Muscle of leg (tissue), 3 donors: ENCODE measurements at regions not wholly inside any gene's neighbourhood (a gene's known extent, or its start where the extent isn't known, plus 50 kb on each side); places are given as distances from the start of the nearest gene placed in this dataset.

Experiments used
- DNase-seq: peaks from one replicate; pipeline ENCODE4 v3.0.0; 2013
- H3K27ac ChIP-seq: one replicate; pipeline ENCODE4 v1.5.1; 2013; ENCODE audit warnings: mild to moderate bottlenecking, low read length, control low read depth
- H3K27me3 ChIP-seq: one replicate; pipeline ENCODE4 v1.6.1; 2013; ENCODE audit warnings: low read length; ENCODE audit not compliant: control insufficient read depth, insufficient read depth
- H3K36me3 ChIP-seq: one replicate; pipeline ENCODE4 v1.6.1; 2013; ENCODE audit warnings: low read length; ENCODE audit not compliant: control insufficient read depth, insufficient read depth
- H3K4me1 ChIP-seq: one replicate; pipeline ENCODE4 v1.6.1; 2013; ENCODE audit warnings: low read length; ENCODE audit not compliant: control insufficient read depth, insufficient read depth
- H3K4me3 ChIP-seq: one replicate; pipeline ENCODE4 v1.5.1; 2013; ENCODE audit warnings: low read length, control low read depth
- H3K9me3 ChIP-seq: replicated peaks from 2 replicates; pipeline ENCODE4 v1.6.1; 2013; ENCODE audit warnings: low read depth, low read length; ENCODE audit not compliant: control insufficient read depth
- WGBS: methylation state at CpG from one replicate; pipeline ENCODE4 v1.1.5; 2013; ENCODE audit warnings: missing lambda C conversion rate; ENCODE audit not compliant: insufficient coverage; 5-methylcytosine and 5-hydroxymethylcytosine counted together

DNA sequence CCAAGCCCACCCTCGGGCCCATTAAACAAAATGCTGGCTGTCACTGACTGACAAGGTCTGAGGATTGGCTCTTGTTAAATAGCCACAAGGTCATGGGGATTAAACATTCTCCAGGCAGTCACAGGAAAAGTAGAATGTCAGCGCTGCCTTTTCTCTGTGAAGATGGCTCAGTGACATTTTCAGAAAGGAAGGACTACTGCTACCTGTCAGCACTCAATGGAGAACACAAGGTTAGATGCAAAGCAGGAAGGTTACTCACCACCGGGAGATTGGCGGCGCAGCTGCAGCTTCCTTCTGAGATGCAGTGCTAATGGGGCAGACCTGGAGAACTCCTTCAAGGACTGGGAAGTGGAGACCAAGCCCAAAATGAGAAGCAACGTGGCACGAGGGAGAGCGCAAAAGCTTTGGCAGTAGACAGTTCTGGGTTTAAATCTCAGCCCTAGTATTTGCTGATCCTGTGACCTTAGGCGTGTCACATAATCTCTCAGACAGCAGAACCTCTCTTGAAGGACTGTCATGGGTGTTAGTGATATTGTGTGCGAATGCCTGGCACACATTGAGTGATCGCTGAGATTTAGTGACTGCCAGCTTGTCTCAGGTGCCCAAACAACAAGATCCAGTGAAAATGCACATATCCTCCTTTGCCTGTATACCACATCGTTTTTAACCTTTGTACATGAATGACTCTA is 213.1 kb upstream of the BOD1L1 start:
- H3K27me3 ChIP-seq, result no peaks in the 10 kb centered on the region
- no peaks in the 10 kb centered on the region for H3K36me3 ChIP-seq
- no peak overlapping the region for H3K27ac ChIP-seq
- no peak overlapping the region for H3K4me3 ChIP-seq
- H3K9me3 ChIP-seq, result no peaks in the 10 kb centered on the region
- 41% methylated on average over 10 of the region's 12 CpGs for WGBS
- no peaks in the 10 kb centered on the region for H3K4me1 ChIP-seq
- no peak for DNase-seq

DNA sequence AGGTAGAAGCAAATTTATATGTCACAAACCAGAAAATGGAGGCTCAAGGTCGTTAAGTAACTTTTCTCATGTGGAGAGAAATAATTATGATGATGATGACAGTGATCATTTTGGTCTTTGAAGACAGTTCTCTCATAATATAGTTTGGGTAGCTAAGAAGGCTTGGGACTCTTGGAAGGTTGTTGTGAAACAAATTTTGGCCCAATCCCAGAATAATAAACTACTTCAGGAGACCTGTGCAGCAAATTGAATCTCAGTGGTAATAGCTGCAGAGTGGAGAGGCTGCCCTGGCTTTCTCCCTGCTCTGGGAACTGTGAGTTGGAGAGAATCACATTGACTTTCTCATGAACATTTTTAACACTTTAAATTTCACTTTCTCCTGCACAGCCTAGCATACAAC is 217.2 kb upstream of the BOD1L1 start:
- DNase-seq, result peak; percentile 17
- no peak overlapping the region for H3K27ac ChIP-seq
- no peaks in the 10 kb centered on the region for H3K27me3 ChIP-seq
- peaks cover 5% of the 10 kb centered on the region for H3K9me3 ChIP-seq
- H3K4me3 ChIP-seq, result no peak overlapping the region
- H3K4me1 ChIP-seq, result no peaks in the 10 kb centered on the region
- WGBS, result no CpG with 5 or more reads among the region's 1 CpG
- no peaks in the 10 kb centered on the region for H3K36me3 ChIP-seq

DNA sequence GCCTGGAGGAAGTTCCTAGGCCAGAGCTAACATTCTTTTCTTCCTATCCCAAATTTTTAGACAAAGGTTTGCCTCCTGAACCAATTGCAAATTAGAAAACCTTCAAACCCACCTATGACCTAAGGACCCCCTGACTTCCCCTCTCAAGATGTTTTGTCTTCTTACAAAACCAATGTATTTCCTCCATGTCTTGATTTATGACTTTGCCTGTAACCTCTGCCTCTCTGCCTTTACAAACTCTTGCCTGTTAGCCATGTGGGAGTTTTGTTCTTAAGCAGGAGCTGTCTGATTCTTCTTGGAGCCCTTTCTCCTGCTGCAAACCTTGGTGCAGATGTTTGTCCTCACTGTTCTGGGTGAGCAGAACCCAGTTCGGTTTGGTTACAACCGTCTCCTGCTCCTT is 222.3 kb upstream of the BOD1L1 start:
- DNase-seq, result peak; percentile 14
- H3K4me1 ChIP-seq, result no peaks in the 10 kb centered on the region
- H3K9me3 ChIP-seq, result peaks cover 5% of the 10 kb centered on the region
- H3K36me3 ChIP-seq, result no peaks in the 10 kb centered on the region
- no peak overlapping the region for H3K27ac ChIP-seq
- WGBS, result no CpG with 5 or more reads among the region's 2 CpGs
- H3K4me3 ChIP-seq, result no peak overlapping the region
- no peaks in the 10 kb centered on the region for H3K27me3 ChIP-seq

DNA sequence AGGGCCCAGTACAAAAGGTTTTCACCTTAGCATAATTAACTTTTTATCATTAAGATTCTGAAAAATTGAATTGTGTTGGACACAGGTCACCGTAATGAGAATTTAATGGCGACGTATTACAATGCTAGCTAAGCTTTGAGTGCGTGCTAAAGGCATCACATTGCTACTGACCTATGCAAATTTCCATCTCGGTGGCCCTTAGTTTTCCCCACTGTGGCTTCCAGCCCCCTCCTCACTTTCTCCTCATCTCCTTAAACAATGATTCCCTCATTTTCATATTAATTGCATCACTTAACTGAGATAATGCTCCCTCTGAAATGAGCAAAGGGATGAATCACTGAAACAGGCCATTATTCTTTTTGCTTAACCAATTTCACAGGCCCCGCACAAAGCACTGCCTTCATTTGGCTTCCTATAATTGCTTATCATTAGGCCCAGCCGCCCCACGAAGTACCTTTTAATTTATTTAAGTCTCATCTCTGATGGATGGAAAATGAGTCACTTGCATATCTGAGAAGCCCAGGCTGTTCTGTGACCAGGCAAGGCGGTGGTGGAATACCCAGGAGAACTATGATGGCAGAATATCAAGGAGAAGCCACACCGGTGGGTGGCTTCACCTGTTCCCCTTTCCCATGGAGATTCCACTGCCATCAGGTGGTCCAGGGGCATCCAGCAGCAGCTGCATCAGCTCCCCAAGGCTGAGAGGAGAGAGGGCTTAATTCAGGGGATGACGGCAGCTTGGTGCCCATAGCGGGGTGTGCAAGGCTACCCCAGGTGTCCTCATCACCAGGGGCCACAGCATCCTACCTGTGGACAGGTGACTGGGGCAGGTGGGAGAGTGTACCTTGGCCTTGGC is 223.8 kb upstream of the BOD1L1 start:
- WGBS, result 68% methylated on average over 7 of the region's 12 CpGs

DNA sequence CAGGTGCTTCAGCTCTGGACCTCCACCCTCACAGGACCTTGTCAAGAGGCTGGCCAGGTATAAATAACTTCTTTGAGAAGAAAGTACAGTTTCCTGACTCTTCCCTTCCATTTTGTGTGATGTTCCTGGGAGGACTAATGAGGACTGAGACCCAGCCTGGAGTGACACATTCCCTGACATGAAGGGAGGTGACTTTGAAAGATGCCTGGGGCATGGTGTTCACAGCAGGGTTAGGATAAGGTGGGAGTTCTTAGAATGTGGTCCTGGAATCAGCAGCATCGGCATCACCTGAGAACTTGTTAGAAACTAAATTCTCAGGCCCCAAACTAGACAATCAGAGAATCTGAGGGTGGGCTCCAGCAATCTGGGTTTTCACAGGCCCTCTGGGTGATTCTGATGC is 224.9 kb upstream of the BOD1L1 start:
- no peaks in the 10 kb centered on the region for H3K27me3 ChIP-seq
- no peak overlapping the region for H3K27ac ChIP-seq
- no peaks in the 10 kb centered on the region for H3K4me1 ChIP-seq
- no peak overlapping the region for H3K4me3 ChIP-seq
- WGBS, result no CpG with 5 or more reads among the region's 1 CpG
- no peak for DNase-seq
- H3K9me3 ChIP-seq, result peaks cover 5% of the 10 kb centered on the region
- H3K36me3 ChIP-seq, result no peaks in the 10 kb centered on the region

More for the DNA sequence above, 223.8 kb upstream of the BOD1L1 start:
- no peaks in the 10 kb centered on the region for H3K4me1 ChIP-seq
- peaks cover 5% of the 10 kb centered on the region for H3K9me3 ChIP-seq
- H3K27ac ChIP-seq, result no peak overlapping the region
- no peak overlapping the region for H3K4me3 ChIP-seq
- no peak for DNase-seq
- no peaks in the 10 kb centered on the region for H3K27me3 ChIP-seq
- H3K36me3 ChIP-seq, result no peaks in the 10 kb centered on the region

DNA sequence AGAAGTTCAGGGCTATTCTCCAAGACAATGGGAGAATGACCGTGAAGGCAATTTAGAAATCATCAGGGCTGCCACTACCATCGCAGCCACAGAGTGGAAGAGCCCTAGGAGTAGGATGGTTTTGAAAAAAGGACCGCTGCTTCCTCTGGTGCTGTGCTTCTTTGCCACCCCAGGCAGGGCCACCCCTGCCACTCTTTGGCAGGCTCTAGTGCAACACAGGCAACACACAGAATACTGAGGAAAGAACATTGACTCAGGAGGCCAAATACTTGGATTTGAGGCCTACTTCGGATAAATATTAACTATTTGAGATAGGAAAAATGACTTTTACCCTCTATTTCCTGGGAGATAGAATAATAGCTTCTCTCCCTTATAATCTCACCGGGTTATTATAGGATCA is 228.9 kb upstream of the BOD1L1 start:
- DNase-seq, result no peak
- no peak overlapping the region for H3K4me3 ChIP-seq
- no peak overlapping the region for H3K27ac ChIP-seq
- whole genome bisulfite sequencing, result 96% methylated on average over 3 of the region's 5 CpGs
- H3K9me3 ChIP-seq, result no peaks in the 10 kb centered on the region
- H3K27me3 ChIP-seq, result no peaks in the 10 kb centered on the region
- H3K4me1 ChIP-seq, result no peaks in the 10 kb centered on the region
- H3K36me3 ChIP-seq, result no peaks in the 10 kb centered on the region

DNA sequence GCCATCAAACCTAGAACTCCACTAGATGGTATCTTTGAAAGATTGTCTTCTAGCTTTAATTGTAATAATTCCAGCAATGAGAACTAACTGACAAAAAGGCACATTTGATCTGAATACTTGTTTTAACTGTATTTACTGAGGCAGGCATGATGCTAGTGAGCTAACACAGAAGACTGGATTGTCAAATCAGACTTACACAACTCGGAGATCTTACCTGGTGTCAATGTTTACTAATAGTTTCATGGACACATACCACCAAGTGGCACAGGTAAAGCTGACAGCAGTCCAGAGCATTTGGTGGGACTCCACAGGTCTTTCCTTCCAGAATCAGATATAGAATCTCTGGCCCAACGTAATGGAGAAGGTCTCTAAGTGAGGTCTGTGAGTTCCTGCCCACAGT is 229.9 kb upstream of the BOD1L1 start:
- no peaks in the 10 kb centered on the region for H3K9me3 ChIP-seq
- no peaks in the 10 kb centered on the region for H3K36me3 ChIP-seq
- no CpG with 5 or more reads among the region's 2 CpGs for WGBS
- no peak overlapping the region for H3K27ac ChIP-seq
- no peaks in the 10 kb centered on the region for H3K4me1 ChIP-seq
- no peak overlapping the region for H3K4me3 ChIP-seq
- no peaks in the 10 kb centered on the region for H3K27me3 ChIP-seq
- no peak for DNase-seq

DNA sequence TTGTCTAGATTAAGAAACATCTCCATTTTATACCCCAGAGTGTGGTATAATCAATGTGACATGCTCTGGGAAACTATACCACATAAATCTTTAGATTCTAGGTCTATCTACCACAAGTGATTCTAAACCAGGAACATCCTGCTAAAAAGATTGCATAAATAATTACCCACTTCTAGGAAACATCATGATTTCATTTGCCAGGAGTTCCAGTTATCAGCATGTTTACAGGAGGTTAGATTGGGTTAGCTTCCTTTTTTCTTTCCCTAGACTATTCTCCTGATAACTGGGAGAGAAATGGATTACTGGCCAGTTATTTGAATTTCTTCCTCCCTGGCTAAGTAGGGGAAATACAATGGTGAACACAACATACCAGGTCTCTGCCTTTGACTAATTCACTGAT is 230.3 kb upstream of the BOD1L1 start:
- no peak for DNase-seq
- no peaks in the 10 kb centered on the region for H3K27me3 ChIP-seq

DNA sequence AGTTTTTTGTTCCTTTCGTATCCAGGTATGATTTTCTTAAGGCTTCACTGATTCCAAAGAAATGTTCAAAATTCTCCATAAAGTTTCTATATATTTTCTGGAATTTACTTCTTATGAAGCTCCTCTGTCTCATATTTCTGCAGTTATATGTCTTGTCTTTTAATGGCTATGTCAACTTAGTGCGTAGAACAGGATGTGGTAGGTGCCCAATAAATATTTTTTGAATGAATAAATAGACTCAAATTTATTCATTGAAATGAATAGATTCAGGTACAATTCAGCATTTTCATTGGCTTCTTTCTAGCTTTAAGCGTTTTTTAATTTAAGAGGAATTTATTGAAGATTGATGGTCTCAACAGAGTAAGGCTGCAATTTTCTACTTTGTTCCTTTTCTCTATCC is 231.9 kb upstream of the BOD1L1 start:
- Histone ChIP-seq H3K27ac (no peak overlapping the region), H3K9me3 (no peaks in the 10 kb centered on the region), H3K4me1 (no peaks in the 10 kb centered on the region), H3K27me3 (no peaks in the 10 kb centered on the region), H3K36me3 (no peaks in the 10 kb centered on the region), H3K4me3 (no peak overlapping the region)
- no peak for DNase-seq
- WGBS, result no CpG with 5 or more reads among the region's 3 CpGs

More for the DNA sequence above, 230.3 kb upstream of the BOD1L1 start:
- H3K4me3 ChIP-seq, result no peak overlapping the region
- no peaks in the 10 kb centered on the region for H3K9me3 ChIP-seq
- no peaks in the 10 kb centered on the region for H3K4me1 ChIP-seq
- H3K27ac ChIP-seq, result no peak overlapping the region
- H3K36me3 ChIP-seq, result no peaks in the 10 kb centered on the region

DNA sequence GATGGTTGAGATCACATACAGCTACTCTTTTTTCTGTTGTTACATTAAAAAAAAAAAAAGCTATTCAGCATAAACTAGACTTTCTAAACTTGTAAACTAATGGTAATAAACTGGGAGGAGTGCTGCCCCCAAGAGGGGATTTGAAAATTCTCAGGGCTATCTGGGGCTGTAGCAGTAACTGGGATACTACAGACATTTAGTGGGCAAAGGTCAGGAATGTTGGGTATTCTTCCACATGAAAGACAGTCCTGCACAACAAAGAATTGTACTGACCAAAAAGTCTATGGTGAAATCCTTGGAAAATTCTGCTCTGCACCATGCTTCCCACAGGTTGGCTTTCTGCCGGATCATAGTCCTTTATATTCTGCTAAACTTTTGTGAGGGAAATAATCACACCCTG is 232.6 kb upstream of the BOD1L1 start:
- no peaks in the 10 kb centered on the region for H3K36me3 ChIP-seq
- no peak for DNase-seq
- H3K9me3 ChIP-seq, result no peaks in the 10 kb centered on the region
- H3K27ac ChIP-seq, result no peak overlapping the region
- H3K4me1 ChIP-seq, result no peaks in the 10 kb centered on the region
- H3K4me3 ChIP-seq, result no peak overlapping the region
- no CpG with 5 or more reads among the region's 1 CpG for WGBS
- no peaks in the 10 kb centered on the region for H3K27me3 ChIP-seq
